Astrocyte (in vitro differentiated cells and primary cell): ENCODE measurements at regions not wholly inside any gene's neighbourhood (a gene's known extent, or its start where the extent isn't known, plus 50 kb on each side); places are given as distances from the start of the nearest gene placed in this dataset.

Source experiments
- DNase-seq: peaks from one replicate; pipeline ENCODE4 v3.0.0-alpha.2; 2010; ENCODE audit warnings: low read depth
- FAIRE-seq: peaks from 2 replicates; lab custom pipeline; 2011; peaks lifted over from hg19 to GRCh38; lab: Jason Lieb, UNC
- H2AFZ ChIP-seq: 2 replicates; pipeline ENCODE4 v1.6.0; 2012; ENCODE audit warnings: low read depth, low read length, inconsistent platforms
- H3K27ac ChIP-seq: 2 replicates; pipeline ENCODE4 v1.5.1; 2011; ENCODE audit warnings: low read depth, low read length, inconsistent platforms
- H3K27me3 ChIP-seq: 2 replicates; pipeline ENCODE4 v1.6.0; 2011; ENCODE audit warnings: low read length, inconsistent platforms; ENCODE audit not compliant: insufficient read depth
- H3K36me3 ChIP-seq: 2 replicates; pipeline ENCODE4 v1.5.1; 2011; ENCODE audit warnings: low read length, inconsistent platforms; ENCODE audit not compliant: insufficient read depth
- H3K4me1 ChIP-seq: 2 replicates; pipeline ENCODE4 v1.5.1; 2011; ENCODE audit warnings: low read length, inconsistent platforms; ENCODE audit not compliant: insufficient read depth
- H3K4me2 ChIP-seq: 2 replicates; pipeline ENCODE4 v1.6.0; 2012; ENCODE audit warnings: low read length, inconsistent platforms
- H3K4me3 ChIP-seq: 2 replicates; pipeline ENCODE4 v1.5.1; 2011; ENCODE audit warnings: low read depth, mild to moderate bottlenecking, low read length, inconsistent platforms; ENCODE audit not compliant: insufficient read depth
- H3K79me2 ChIP-seq: 2 replicates; pipeline ENCODE4 v1.6.0; 2012; ENCODE audit warnings: mild to moderate bottlenecking, low read length, inconsistent platforms; ENCODE audit not compliant: insufficient read depth
- H3K9ac ChIP-seq: 2 replicates; pipeline ENCODE4 v1.6.0; 2012; ENCODE audit warnings: mild to moderate bottlenecking, low read length, inconsistent platforms
- H3K9me3 ChIP-seq: 2 replicates; pipeline ENCODE4 v1.5.1; 2012; ENCODE audit warnings: low read depth, mild to moderate bottlenecking, low read length, inconsistent platforms; ENCODE audit not compliant: insufficient read depth
- H4K20me1 ChIP-seq: 2 replicates; pipeline ENCODE4 v1.6.0; 2012; ENCODE audit warnings: low read length, inconsistent platforms; ENCODE audit not compliant: insufficient read depth
- H3K27ac Mint-ChIP-seq: one replicate; pipeline ENCODE4 v1.8.0; 2021; ENCODE audit warnings: mild to moderate bottlenecking, mixed read lengths; ENCODE audit not compliant: unreplicated experiment
- H3K27me3 Mint-ChIP-seq: one replicate; pipeline ENCODE4 v1.8.0; 2021; ENCODE audit warnings: low read depth, mixed read lengths; ENCODE audit not compliant: unreplicated experiment
- H3K36me3 Mint-ChIP-seq: one replicate; pipeline ENCODE4 v1.8.0; 2021; ENCODE audit warnings: low read depth, mixed read lengths; ENCODE audit not compliant: unreplicated experiment
- H3K4me1 Mint-ChIP-seq: one replicate; pipeline ENCODE4 v1.8.0; 2021; ENCODE audit warnings: low read depth, mixed read lengths; ENCODE audit not compliant: unreplicated experiment
- H3K4me3 Mint-ChIP-seq: one replicate; pipeline ENCODE4 v1.8.0; 2021; ENCODE audit warnings: mild to moderate bottlenecking, moderate library complexity, mixed read lengths; ENCODE audit not compliant: unreplicated experiment
- H3K9me3 Mint-ChIP-seq: one replicate; pipeline ENCODE4 v1.8.0; 2021; ENCODE audit warnings: mild to moderate bottlenecking, mixed read lengths; ENCODE audit not compliant: unreplicated experiment
- CTCF ChIP-seq: IDR thresholded peaks from 2 replicates; pipeline ENCODE4 v1.5.1; 2011; ENCODE audit warnings: low read depth, mild to moderate bottlenecking, inconsistent platforms, low read length, moderate library complexity; ENCODE audit not compliant: insufficient read depth
- EZH2 ChIP-seq: IDR thresholded peaks from 2 replicates; pipeline ENCODE4 v1.6.1; 2012; ENCODE audit warnings: mild to moderate bottlenecking, low read length, inconsistent platforms; ENCODE audit not compliant: insufficient read depth

DNA sequence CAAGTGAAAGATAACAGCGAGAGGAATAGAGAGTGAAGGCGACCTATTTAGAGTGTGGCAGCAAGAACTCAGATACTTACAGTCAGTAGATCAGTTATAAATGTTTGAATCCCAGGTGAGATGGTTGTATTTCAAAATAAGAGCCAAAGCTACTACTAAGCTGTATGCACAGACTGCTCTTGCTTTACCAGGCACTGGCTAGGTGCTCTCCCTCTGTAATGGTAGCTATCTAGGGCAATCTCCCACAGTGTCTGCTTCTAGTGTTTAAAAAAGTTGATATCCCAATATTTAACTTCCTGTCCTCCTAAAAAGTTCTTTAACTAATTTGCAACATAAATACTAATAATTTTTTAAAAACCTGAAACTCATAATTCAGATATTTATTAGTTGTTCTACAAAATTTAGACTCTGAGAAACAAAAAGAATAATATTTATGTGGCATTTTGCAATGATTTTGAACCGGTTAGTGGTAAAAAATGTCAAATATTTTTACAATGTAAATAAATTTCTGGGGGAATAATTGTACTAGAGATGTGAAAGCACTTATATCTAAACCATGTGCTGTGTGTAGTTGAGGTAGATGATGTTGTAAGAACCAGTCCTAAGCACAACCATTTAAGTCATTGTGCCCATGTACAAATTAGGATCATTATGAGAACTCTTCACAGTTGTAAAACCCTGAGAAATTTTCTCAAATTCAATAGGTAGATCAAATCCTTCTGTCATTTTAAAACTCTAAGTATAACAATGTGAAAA, 349.3 kb upstream of the SEMA3D start:
- H3K4me3 Mint-ChIP-seq = no peak overlapping the region

GRCh38 chr7:85529831-85530230, 343.0 kb upstream of the SEMA3D start:
- H3K79me2 ChIP-seq = no peaks in the 10 kb centered on the region
- no peaks in the 10 kb centered on the region for H3K27me3 ChIP-seq
- Mint-ChIP-seq H3K27ac (peak overlapping the region; percentile 37), H3K4me1 (peaks cover 17% of the 10 kb centered on the region), H3K36me3 (no peaks in the 10 kb centered on the region), H3K9me3 (no peaks in the 10 kb centered on the region), H3K4me3 (no peak overlapping the region), H3K27me3 (no peaks in the 10 kb centered on the region)
- FAIRE-seq (peak; percentile 86), DNase-seq (peak; percentile 94)
- H3K4me3 ChIP-seq = no peak overlapping the region
- no peaks in the 10 kb centered on the region for H4K20me1 ChIP-seq
- H3K9me3 ChIP-seq = no peaks in the 10 kb centered on the region
- H3K36me3 ChIP-seq = no peaks in the 10 kb centered on the region
- H3K9ac ChIP-seq = no peak overlapping the region
- H2AFZ ChIP-seq = no peak overlapping the region
- peak overlapping the region; percentile 1 for H3K4me2 ChIP-seq
- no peak overlapping the region for H3K27ac ChIP-seq
- TF ChIP-seq EZH2 (no peak), CTCF (no peak)
- peaks cover 8% of the 10 kb centered on the region for H3K4me1 ChIP-seq

More for the DNA sequence above, 349.3 kb upstream of the SEMA3D start:
- H3K9me3 Mint-ChIP-seq = no peaks in the 10 kb centered on the region
- H4K20me1 ChIP-seq = no peaks in the 10 kb centered on the region
- no peaks in the 10 kb centered on the region for H3K4me1 Mint-ChIP-seq
- H3K36me3 ChIP-seq = no peaks in the 10 kb centered on the region
- H3K27me3 ChIP-seq = no peaks in the 10 kb centered on the region
- FAIRE-seq (no peak), DNase-seq (no peak)
- no peak overlapping the region for H3K27ac ChIP-seq
- no peaks in the 10 kb centered on the region for H3K4me1 ChIP-seq
- no peaks in the 10 kb centered on the region for H3K9me3 ChIP-seq
- H3K27ac Mint-ChIP-seq = no peak overlapping the region
- no peak overlapping the region for H3K9ac ChIP-seq
- no peaks in the 10 kb centered on the region for H3K79me2 ChIP-seq
- no peaks in the 10 kb centered on the region for H3K36me3 Mint-ChIP-seq
- H3K4me3 ChIP-seq = no peak overlapping the region
- H3K27me3 Mint-ChIP-seq = no peaks in the 10 kb centered on the region
- no peak overlapping the region for H2AFZ ChIP-seq
- TF ChIP-seq EZH2 (no peak), CTCF (no peak)
- H3K4me2 ChIP-seq = no peak overlapping the region

- DNase-seq (peak; percentile 60), FAIRE-seq (no peak)
- Histone ChIP-seq H3K27me3 (no peaks in the 10 kb centered on the region), H3K9ac (no peak overlapping the region), H3K4me2 (peak overlapping the region; percentile 1), H3K9me3 (no peaks in the 10 kb centered on the region), H3K36me3 (no peaks in the 10 kb centered on the region), H2AFZ (no peak overlapping the region), H3K79me2 (no peaks in the 10 kb centered on the region), H3K27ac (no peak overlapping the region), H4K20me1 (no peaks in the 10 kb centered on the region), H3K4me1 (peaks cover 8% of the 10 kb centered on the region), H3K4me3 (no peak overlapping the region)
- H3K27ac Mint-ChIP-seq = peak overlapping the region; percentile 37
- H3K36me3 Mint-ChIP-seq = no peaks in the 10 kb centered on the region
- no peak for TF ChIP-seq CTCF
- H3K27me3 Mint-ChIP-seq = no peaks in the 10 kb centered on the region
- no peak overlapping the region for H3K4me3 Mint-ChIP-seq
- peaks cover 17% of the 10 kb centered on the region for H3K4me1 Mint-ChIP-seq
- H3K9me3 Mint-ChIP-seq = no peaks in the 10 kb centered on the region
Observed at GRCh38 chr7:85529201-85529600, 342.3 kb upstream of the SEMA3D start.
